B cell (primary cell): ENCODE measurements at regions not wholly inside any gene's neighbourhood (a gene's known extent, or its start where the extent isn't known, plus 50 kb on each side); places are given as distances from the start of the nearest gene placed in this dataset.

Source experiments
- EZH2 ChIP-seq: IDR thresholded peaks from 2 replicates; pipeline ENCODE4 v1.6.1; 2012; ENCODE audit warnings: borderline replicate concordance, low read depth, mild to moderate bottlenecking, moderate library complexity, low read length; ENCODE audit not compliant: insufficient read depth, poor library complexity, severe bottlenecking
- TF ChIP-seq, protein P1 (sequence below): fragments of 200-600 bp; IDR thresholded peaks from one replicate; pipeline ENCODE4 v1.8.0; 2022; ENCODE audit warnings: antibody characterized with exemption, mild to moderate bottlenecking

- TF ChIP-seq, protein P1, sequence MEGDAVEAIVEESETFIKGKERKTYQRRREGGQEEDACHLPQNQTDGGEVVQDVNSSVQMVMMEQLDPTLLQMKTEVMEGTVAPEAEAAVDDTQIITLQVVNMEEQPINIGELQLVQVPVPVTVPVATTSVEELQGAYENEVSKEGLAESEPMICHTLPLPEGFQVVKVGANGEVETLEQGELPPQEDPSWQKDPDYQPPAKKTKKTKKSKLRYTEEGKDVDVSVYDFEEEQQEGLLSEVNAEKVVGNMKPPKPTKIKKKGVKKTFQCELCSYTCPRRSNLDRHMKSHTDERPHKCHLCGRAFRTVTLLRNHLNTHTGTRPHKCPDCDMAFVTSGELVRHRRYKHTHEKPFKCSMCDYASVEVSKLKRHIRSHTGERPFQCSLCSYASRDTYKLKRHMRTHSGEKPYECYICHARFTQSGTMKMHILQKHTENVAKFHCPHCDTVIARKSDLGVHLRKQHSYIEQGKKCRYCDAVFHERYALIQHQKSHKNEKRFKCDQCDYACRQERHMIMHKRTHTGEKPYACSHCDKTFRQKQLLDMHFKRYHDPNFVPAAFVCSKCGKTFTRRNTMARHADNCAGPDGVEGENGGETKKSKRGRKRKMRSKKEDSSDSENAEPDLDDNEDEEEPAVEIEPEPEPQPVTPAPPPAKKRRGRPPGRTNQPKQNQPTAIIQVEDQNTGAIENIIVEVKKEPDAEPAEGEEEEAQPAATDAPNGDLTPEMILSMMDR, result no peak
- no peak for TF ChIP-seq EZH2
These were observed 841.6 kb downstream of the CCSER2 start for GRCh38 chr10:85170026-85170425.
